ENCODE measurements at regions not wholly inside any gene's neighbourhood (a gene's known extent, or its start where the extent isn't known, plus 50 kb on each side); places are given as distances from the start of the nearest gene placed in this dataset.
"Not testable (repeated sequence)": the region's sequence is repeated elsewhere in the genome, so short reads cannot be mapped to it uniquely, and the experiment has no call there.

DNA sequence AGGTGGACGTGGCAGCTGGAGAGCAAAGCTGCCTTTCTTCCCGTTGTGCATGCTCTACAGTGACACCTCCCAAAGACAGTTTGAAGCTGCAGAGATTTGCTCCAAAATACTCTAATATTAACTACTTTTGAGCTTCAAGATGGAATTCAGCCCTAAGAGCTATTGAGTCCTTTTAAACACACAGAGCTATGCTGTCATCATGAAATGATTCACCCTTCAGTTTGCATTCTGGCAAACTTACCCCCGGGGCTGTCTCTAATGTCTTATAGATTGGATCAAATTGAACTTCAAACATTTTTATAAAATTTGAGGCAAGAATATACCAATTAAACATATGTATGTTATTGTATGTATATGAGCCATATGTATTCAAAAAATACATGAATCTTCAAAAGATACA lies 110.7 kb upstream of the EFEMP1 start:
- no peak for DNase-seq (ENCODE audit: low read depth)
- no peak overlapping the region for H3K4me3 ChIP-seq (ENCODE audit: low read length)
- TF ChIP-seq, protein P1, sequence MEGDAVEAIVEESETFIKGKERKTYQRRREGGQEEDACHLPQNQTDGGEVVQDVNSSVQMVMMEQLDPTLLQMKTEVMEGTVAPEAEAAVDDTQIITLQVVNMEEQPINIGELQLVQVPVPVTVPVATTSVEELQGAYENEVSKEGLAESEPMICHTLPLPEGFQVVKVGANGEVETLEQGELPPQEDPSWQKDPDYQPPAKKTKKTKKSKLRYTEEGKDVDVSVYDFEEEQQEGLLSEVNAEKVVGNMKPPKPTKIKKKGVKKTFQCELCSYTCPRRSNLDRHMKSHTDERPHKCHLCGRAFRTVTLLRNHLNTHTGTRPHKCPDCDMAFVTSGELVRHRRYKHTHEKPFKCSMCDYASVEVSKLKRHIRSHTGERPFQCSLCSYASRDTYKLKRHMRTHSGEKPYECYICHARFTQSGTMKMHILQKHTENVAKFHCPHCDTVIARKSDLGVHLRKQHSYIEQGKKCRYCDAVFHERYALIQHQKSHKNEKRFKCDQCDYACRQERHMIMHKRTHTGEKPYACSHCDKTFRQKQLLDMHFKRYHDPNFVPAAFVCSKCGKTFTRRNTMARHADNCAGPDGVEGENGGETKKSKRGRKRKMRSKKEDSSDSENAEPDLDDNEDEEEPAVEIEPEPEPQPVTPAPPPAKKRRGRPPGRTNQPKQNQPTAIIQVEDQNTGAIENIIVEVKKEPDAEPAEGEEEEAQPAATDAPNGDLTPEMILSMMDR (conservative IDR thresholded peaks at IDR 0.05; ENCODE audit: low read length) = no peak

DNA sequence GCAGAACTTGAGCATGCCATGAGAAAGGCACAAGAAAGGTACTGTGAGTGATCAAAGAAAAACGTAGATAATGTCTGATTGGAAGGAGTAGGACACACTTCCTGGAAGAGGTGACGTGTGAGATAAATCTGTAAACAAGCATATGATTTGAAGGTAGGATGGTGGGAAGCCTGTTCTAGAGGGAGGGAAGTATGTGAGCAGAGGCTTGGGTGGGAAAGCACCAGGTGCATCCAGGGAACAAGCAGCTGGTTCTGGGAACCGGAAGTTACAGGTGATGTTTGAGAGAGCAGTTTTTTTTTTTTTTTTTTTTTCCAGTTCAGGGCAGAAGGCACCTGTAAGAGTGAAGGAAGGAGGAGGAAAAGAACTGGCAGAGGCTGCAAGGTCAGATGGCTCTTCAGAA lies 116.6 kb upstream of the EFEMP1 start:
- DNase-seq (ENCODE audit: low read depth) = no peak
- TF ChIP-seq, protein P1 (conservative IDR thresholded peaks at IDR 0.05; ENCODE audit: low read length) = no peak
- no peak overlapping the region for H3K4me3 ChIP-seq (ENCODE audit: low read length)

GRCh38 chr2:56040834-56041233 lies 117.3 kb upstream of the EFEMP1 start:
- TF ChIP-seq, protein P1 (conservative IDR thresholded peaks at IDR 0.05; ENCODE audit: low read length) = no peak
- no peak overlapping the region for H3K4me3 ChIP-seq (ENCODE audit: low read length)
- no peak for DNase-seq (ENCODE audit: low read depth)

- H3K4me3 ChIP-seq (ENCODE audit: low read length) = no peak overlapping the region
- no peak for DNase-seq (ENCODE audit: low read depth)
- TF ChIP-seq, protein P1 (conservative IDR thresholded peaks at IDR 0.05; ENCODE audit: low read length) = no peak
These were observed 123.6 kb upstream of the EFEMP1 start for GRCh38 chr2:56047136-56047535.

- no peak for DNase-seq (ENCODE audit: low read depth)
- H3K4me3 ChIP-seq (ENCODE audit: low read length) = no peak overlapping the region
- TF ChIP-seq, protein P1 (conservative IDR thresholded peaks at IDR 0.05; ENCODE audit: low read length) = no peak
These were observed 125.8 kb upstream of the EFEMP1 start for GRCh38 chr2:56049233-56049845.

DNA sequence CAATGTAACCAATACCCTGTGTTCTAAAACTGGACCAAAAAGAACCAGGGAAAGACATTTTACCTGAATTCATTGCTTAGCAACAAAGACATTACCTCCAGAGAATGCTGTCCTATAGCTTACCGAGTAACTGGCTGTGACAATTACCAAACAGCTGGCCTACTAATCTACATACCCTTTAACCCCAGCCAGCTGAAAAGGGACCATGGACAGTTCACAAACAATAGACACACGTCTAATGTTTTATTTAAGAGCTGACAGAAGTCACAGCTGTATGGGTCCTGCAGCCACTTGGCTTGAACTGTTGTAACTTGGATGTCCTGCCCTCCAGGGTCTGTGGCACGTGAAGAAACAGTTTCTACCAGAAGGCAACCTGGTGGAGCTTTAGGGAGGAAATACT lies 130.1 kb upstream of the EFEMP1 start:
- DNase-seq (ENCODE audit: low read depth) = no peak
- TF ChIP-seq, protein P1 (conservative IDR thresholded peaks at IDR 0.05; ENCODE audit: low read length) = no peak
- H3K4me3 ChIP-seq (ENCODE audit: low read length) = no peak overlapping the region

GRCh38 chr2:56055405-56055804 lies 128.4 kb upstream of the CCDC85A start:
- no peak for DNase-seq (ENCODE audit: low read depth)
- TF ChIP-seq, protein P1 (conservative IDR thresholded peaks at IDR 0.05; ENCODE audit: low read length) = no peak
- no peak overlapping the region for H3K4me3 ChIP-seq (ENCODE audit: low read length)

DNA sequence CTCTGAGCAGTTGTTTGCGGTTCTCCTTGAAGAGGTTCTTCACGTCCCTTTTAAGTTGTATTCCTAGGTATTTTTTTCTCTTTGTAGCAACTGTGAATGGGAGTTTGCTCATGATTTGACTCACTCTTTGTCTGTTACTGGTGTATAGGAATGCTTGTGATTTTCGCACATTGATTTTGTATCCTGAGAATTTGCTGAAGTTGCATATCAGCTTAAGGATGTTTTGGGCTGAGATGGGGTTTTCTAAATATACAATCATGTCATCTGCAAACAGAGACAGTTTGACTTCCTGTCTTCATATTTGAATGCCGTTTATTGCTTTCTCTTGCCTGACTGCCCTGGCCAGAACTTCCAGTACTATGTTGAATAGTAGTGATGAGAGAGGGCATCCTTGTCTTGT lies 122.5 kb upstream of the CCDC85A start:
- H3K4me3 ChIP-seq (ENCODE audit: low read length); DNase-seq (ENCODE audit: low read depth): not testable (repeated sequence)
